GM13977 (cell line): ENCODE measurements at regions not wholly inside any gene's neighbourhood (a gene's known extent, or its start where the extent isn't known, plus 50 kb on each side); places are given as distances from the start of the nearest gene placed in this dataset.

Experiments used
- DNase-seq: peaks from one replicate; pipeline ENCODE4 v3.0.0; 2012; ENCODE audit warnings: low spot score
- CTCF ChIP-seq: IDR thresholded peaks from 2 replicates; pipeline ENCODE4 v1.5.1; 2012; ENCODE audit warnings: mild to moderate bottlenecking, control low read depth; ENCODE audit not compliant: insufficient read depth; ENCODE audit errors: extremely low read depth, missing control alignments
- in situ Hi-C: fragments of 300-500 bp; cut with MboI; formaldehyde crosslinking; loops from one replicate; pipeline ENCODE4 v1.12.0; 2022; ENCODE audit warnings: low sequenced_read_pairs, low pct_unique_long_range_greater_than_20kb, mixed read lengths, inconsistent platforms; ENCODE audit not compliant: unreplicated experiment

DNA sequence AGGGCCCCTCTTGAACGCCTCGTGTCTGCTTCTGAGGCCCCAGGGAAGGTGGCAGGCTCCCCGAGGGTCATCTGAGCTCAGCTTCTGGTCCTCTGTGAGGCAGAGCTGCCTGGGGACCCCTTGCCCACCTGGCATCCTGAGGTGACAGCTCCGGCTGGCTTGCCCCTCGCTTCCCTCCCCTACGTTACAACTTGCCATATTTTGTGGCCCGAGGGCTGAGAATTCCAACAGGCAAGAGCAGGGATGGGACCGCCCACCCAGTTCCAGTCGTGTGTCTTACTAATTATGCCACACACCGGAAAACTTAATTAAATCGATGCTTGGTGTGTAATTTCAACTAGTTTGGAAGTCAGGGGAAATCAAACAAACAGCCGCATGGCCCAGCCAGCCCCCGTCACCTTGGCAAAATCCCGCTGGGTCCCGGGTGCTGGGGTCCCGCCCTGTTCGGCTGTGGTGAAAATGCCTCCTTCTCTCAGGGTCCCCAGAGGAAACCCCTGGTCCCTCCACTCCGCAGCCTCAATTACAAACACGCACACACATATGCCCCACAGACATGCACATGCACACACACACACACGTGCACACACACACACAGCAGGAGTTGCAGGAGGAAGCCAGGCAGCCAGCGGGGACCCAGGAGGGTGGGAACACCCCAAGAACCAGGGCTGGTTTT lies 221.0 kb upstream of the IER5L start:
- DNase-seq = no peak
- in situ Hi-C loops = no loop called here
- TF ChIP-seq CTCF = no peak

DNA sequence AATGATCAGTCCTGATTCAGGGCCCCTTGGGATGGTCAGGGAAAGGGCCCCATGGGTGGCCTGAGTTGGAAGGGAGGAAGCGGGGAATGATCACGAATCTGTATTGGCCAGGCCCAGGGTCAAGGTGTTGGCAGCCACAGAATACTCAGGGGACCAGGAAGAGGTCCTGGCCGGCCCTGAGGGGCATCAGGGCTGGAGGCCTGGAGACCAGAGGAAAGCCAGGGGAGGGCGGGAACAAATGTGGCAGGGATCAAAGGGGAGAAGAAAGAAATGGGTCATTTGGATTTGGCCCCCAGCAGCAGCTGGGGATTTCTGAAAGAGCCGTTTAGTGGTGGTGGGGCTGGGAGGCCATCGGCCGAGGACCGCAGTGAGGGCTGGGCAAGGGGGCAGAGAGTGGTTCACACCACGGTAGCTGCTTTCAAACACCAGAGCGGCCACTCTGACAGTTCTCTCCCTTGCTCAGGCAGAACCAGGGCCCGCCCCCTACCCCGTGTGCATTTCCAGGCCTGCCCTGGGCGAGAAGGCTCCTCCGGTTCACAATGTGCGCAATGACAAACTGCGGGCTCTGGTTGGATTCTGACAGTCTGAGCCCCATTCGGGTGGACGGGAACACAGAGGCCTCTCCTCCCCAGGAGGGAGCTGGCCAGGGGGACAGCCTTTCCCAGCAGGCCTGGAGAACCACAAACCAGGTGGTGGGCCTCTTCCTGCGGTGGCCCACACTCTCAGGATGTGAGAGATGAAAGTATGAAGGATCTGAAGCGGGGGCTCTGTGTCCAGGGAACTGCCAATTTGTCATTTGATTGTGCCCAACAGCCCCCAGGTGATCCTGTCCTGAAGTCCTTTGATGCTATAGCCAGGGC lies 220.3 kb upstream of the IER5L start:
- no peak for DNase-seq
- in situ Hi-C loops = no loop called here
- TF ChIP-seq CTCF = no peak

GRCh38 chr9:129397335-129397734 lies 219.3 kb upstream of the IER5L start:
- in situ Hi-C loops = no loop called here
- DNase-seq = no peak
- TF ChIP-seq CTCF = no peak

GRCh38 chr9:129396365-129396708 lies 218.3 kb upstream of the IER5L start:
- TF ChIP-seq CTCF = no peak
- DNase-seq = no peak
- in situ Hi-C loops = no loop called here

DNA sequence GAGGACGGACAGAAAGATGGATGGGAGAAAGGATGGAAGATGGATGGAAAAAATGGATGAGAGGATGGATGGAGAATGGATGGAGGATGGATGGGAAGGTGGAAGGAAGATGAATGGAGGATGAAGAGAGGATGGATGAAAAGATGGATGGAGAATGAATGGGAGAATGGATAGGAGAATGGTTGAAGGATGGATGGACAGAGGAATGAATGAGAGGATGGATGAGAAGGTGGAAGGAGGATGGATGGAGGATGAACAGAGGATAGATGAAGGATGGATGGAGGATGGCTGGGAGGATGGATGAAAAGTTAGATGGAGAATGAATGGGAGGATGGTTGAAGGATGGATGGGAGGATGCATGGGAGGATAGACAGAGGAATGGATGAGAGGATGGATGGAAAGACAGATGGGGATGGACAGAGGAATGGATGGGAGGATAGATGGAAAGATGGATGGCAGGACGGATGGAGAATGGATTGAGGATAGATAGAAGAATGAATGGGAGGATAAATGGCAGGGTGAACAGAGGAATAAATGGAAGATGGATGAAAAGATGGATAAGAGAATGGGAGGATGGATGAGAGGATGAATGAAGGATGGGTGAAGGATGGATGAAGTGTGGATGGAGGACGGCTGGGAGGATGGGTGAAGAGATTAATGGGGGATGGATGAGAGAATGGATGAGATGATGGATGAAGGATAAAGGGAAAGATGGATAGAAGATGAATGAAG lies 217.7 kb upstream of the IER5L start:
- DNase-seq = no peak
- in situ Hi-C loops = no loop called here
- TF ChIP-seq CTCF = no peak

GRCh38 chr9:129394886-129395279 lies 216.8 kb upstream of the IER5L start:
- no peak for DNase-seq
- in situ Hi-C loops = no loop called here

More at GRCh38 chr9:129394886-129395279, 216.8 kb upstream of the IER5L start:
- no peak for TF ChIP-seq CTCF
